A204.1 (cell line): ENCODE measurements at regions not wholly inside any gene's neighbourhood (a gene's known extent, or its start where the extent isn't known, plus 50 kb on each side); places are given as distances from the start of the nearest gene placed in this dataset.

ENCODE experiments used
- FAIRE-seq: peaks from 2 replicates; lab custom pipeline; 2012; peaks lifted over from hg19 to GRCh38; lab: Jason Lieb, UNC

DNA sequence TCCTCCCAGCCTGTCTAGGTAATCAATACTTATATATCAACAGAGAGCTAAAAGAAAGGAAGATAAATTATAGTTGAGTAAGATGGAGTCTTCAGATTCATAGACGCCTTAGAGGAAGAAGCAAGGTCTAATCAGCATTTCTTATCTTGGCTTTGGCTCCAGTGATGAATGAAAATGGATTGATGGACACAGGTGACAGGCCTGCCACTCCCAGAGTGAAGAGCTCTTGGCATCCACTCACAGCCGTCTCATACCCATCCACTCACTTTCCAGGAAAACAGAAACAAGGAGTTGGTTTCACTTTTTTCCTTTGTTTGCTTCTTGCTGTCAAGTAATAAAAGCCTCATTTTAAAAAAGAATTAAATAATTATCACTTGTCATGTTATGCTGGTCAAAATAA lies 168.2 kb downstream of the MFSD1 start:
- FAIRE-seq = no peak

DNA sequence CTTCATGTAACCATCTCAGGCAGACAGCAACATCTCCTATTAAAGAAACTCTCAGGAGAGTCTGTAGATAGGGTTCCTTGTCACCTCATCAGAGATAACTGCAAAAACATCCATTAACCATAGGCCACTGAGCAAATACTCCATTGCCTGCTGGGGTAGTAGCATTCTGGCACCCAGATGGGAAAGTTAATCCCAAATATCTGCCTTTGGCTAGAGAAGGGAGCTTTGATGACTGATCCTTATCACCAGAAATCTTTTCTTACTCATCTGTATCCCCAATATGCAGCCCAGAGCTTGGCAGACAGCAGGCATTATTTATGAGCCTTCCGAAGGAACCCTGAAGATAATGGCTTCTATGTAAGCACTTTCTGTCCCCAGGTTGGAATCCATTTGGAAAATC lies 173.1 kb downstream of the MFSD1 start:
- FAIRE-seq = no peak

DNA sequence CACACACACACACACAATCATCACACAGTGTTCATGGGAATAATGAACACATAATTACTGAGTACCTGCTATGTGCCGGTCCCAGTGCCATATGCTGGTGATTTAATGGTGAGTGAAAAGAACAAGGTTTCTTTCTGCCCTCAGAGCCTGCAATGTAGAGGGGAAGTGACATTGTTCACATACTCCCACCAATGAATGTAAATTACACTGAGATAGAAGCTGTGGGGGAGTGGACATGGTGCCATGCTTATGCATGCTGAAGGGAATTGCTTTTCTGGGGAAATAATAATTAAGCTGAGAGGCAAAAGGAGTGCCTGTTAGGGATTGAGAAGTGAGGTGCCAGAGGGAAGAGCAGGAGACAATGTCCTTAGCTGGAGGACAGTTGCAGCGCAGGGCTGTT lies 175.1 kb downstream of the MFSD1 start:
- no peak for FAIRE-seq

DNA sequence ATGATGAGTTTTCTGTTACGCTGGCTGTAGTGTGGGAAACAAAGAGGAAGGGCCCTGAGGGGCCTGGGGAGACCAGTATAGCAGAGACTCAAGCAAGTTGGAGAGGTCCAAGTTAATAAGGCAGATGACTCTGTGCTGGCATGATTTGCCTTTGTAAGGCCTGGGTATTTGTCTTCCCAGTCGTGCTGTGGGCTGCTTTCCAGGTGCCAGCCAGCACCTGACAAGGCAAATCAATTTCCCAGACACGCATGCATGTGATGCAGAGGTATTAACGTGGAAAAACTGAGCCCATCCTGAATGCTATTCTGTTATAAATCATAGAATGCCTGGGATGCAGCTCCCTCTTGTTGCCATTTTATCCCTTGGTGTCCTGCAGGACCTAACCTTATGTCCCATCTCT lies 175.6 kb downstream of the MFSD1 start:
- FAIRE-seq = no peak

DNA sequence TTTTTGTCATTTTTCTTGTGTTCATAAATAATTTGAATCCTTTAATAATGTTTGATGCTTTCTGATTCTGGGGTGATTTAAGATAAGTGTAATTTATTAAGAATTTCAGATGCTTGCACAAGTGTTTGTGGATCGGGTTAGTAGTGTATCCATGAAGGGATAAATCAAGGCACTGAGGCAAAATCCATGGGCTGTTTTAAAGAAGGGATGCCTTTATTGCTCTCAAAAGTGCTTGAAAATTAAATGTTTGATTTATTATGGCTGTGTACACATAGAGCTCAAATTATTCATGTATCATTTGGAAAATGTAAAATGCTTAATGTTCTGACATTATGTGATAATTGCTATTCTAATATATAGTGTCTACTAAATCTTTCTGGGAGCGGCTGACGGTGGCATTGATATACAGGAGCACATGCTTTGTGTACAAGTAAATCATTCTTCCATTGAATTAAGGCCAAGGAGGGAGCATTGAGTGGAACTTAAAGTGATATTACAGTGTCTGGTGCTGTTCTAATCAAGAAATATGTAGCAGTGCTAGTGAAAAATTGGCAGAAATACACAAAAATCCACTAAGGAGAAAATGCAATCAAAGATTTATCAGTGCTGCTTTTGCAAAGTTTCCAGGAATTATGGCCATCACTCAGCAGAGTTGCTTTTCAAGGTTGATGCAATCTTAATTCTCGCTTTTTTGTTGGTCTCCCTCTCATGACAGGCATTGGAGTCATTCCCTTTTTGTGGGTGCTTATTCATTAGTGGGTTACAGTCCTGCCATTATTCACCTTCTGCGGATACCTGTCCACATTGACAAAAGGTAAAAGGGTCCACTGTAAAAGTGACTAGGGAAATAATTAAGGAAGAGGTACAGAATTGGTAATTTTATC lies 181.6 kb downstream of the MFSD1 start:
- FAIRE-seq = no peak

DNA sequence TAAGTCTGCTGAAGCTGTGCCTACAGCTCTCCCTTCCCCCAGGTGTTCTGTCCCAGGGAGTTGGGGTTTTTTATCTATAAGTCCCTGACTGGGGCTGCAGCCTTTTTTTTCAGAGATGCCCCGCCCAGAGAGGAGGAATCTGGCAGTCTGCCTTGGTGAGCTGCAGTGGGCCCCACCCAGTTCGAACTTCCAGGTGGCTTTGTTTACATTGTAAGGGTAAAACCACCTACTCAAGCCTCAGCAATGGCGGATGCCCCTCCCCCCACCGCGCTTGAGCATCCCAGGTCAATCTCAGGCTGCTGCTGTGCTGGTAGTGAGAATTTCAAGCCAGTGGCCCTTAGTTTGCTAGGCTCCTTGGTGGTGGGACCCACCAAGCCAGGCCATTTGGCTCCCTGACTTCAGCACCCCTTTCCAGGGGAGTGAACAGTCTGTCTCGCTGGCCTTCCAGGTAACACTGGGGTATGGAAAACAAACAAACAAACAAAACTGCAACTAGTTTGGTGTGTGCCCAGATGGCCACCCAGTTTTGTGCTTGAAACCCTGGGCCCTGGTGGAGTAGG lies 189.4 kb downstream of the MFSD1 start:
- no peak for FAIRE-seq

DNA sequence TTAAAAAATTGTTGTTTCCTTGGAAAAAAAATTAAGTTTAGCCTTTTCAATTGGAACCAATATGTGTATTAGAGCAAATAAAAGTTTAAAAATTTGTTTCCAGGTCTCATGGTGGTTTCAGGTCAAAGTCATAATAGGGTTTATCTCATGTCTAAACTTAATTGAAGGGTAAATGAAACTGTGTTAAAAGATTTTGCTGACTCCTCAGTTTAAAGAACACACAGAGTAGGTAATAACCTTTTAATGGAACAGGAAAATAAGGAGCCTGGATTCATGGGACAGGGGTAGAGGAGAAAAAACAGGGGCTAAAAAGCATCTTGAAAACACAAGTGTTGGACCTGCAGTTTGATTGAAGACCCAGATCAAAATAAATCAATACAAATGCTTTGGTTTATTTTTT lies 190.6 kb downstream of the MFSD1 start:
- no peak for FAIRE-seq

DNA sequence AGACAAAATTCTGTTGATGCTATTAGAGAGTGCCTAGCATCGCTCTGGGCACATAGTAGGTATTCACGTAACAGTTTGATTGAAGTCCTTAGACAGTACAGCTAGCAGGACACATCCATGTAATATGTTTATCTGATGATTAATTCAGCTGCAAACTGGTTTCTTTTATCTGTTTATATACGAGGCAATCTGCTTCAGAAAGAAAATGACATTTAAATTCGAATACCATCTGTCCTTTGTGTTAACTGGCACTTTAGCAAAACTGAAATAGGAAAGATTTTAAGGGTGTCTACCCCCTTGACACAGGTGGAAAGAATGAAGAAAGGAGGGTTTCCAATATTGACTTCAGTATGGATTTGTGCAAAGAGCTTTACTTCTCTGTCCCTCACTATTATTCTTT lies 192.5 kb downstream of the MFSD1 start:
- no peak for FAIRE-seq

DNA sequence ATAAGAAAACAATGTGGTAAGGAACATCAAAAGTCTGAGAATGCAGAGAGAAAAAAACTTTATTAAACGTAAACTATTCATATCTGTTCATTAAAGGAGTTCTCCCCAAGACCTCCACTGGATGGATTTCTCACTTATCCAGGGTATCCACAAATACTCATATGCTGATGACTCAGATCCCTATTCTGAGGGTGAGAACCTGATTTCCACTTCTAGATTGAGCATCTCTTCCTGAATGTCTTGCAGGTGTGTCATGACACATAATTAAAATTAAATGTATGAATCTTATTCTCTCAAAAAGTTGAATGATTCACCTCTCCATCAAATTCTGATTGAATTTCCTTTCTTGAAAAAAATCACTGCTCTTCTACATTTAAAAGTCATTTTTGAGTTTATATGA lies 199.9 kb downstream of the MFSD1 start:
- no peak for FAIRE-seq

DNA sequence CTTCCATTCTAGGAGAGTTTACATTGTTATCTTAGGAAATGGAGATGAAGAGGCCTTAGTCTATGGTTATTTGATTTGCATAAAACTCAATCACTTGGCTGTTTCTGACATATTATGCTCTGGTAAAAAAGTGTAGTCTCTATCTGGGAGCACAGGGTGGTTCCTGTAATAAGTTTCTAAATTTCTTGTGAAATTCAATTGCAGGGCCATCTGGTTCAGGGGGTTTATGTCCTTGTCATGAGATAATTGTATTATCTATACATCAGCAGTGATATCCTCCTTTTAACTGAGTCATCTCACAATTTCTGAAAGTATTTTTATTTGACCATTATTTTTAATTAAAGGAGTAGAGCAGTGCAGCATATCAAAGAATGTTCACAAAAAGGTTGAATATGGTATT lies 203.3 kb downstream of the MFSD1 start:
- no peak for FAIRE-seq

DNA sequence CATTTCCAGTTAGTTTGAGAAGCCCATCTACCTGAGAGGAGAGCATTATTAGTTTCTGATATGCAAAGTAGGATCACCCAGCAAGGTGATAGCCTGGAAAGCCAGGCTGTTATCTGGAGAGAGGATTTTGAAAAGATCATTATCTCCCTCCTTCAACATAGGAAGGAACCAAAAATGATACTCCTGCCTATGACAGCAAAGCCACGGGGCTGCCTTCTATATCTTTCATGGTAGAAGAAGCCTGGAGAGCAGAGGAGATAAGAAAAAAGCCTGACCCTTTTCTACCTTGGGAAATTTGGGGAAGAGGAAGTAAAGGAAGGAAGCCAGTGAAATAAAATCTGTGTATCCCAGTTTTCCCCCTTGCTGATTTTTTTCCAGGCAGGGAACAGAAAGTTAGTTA lies 205.5 kb downstream of the MFSD1 start:
- FAIRE-seq = no peak

DNA sequence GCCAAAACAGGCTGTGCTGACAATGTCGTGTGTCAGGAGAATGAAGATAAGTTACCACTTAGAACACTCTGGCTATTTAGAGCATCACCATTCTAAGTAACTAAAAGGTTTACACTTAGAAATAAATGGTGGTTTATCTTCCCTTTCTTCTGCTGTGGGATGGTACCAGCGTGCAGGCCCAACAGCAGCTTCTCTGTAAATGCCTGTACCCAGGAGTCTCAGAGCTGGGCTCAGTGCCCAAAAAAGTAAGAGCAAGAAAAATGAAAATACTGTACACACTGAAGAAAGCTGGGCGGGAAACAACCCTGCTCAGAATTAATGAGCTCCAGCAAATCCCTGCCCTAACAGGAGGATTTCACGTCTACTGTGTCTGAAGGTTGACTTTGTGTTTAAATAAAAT lies 206.5 kb downstream of the MFSD1 start:
- no peak for FAIRE-seq

DNA sequence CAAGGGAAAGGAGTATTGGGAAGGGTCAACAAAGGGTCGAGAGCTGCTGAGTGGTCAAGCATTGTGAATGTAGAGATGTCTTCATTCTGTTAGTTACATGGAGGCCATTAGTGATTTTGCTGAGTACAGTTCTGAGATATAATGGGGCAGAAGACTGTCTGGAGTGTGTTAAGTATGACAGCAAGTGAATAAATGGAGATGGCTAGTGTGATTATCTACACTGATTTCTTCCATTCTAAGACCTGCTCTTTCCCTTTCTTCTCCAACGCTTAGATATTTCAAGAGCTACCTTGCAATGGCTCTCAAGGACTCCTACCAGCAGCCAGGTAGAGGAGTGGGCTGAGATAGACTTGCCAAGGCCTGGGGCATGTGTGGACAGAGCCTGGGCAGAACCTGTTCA lies 216.5 kb downstream of the MFSD1 start:
- no peak for FAIRE-seq

DNA sequence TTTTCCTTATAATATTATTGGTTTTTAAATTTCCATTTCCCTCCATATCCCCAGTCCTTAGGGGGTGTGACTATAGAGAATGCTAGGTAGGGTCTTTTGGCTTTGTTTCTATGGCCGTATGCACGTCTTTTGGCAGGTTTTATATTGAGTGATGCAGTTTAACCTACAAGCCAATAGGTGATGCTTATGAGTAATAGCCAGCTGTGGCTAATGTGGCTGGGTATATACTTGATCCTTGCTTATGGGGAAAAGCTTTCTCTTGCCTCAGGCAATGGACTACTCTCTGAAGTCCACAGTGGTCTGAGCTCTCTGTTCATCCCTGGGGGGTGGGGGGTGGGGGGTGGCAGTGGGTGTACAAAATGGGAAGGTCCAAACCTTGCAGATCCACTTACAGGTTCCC lies 223.9 kb downstream of the MFSD1 start:
- no peak for FAIRE-seq

DNA sequence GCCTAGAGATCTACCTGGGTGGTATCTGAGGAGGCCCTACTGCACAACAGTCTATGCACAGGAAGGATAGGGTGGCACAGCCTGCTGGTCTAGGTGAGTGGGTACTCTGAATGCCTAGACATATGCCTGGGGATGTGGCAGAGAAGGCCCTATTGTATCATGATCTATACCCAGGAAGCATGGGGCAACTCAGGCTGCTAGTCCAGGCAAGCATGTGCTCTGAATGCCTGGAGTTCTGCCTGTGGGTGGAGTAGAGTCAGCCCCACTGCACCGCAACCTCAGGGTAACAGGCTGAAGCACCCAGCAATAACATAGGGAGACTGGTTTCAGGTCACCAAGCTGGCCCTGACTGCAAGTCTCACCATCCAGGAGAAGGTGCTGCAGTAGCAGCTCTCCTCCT lies 224.7 kb downstream of the MFSD1 start:
- no peak for FAIRE-seq

DNA sequence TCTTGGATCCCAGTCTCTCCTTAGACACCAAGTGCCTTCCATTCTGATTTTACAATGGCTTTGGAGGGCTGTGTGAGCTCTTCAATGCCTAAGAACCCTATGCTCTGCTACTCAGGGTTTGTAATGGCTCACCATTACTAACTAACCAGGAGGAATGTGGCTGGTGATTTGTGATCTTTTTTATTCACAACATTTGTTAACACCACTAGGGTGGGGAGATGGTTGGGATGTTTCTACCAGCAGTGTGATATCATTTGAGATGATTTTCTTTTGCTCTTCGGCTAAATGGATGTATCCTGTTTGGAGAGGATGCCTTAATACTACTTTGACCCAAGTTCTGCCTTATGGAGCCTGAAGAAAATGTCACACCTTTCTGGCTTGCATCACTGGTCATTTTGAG lies 226.9 kb downstream of the MFSD1 start:
- FAIRE-seq = no peak

DNA sequence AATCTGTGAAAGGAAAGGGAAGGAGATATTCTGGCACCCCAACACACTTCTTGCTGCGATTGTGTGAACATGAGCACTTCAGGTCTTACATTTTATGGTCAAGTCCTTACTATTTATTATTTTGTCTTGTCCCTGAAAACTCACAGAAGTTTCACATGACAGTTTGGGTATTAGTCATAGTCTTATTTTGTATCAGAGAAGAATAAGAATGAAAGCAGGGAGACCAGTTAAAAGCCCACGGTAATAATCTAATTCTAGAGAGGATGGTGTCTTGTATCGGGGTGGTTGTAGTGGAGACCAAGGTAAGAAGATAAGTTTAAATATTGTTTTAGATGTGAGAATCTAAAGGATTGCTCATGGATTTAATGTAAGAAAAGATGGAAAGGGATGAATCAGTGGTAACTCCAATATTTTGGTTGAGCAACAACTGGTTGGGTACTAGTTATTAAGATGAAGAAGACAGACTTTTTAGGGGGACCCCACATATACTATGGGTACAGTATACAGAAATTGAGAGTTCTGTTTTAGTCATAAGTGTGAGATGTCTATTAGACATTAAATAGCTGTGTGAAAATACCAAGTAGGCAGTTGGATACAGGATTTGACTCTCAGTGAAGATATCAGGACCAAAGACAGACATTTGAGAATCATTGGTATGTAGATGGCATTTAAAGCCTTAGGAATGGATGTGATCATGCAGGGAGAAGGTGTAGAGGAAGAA lies 227.6 kb downstream of the MFSD1 start:
- no peak for FAIRE-seq

DNA sequence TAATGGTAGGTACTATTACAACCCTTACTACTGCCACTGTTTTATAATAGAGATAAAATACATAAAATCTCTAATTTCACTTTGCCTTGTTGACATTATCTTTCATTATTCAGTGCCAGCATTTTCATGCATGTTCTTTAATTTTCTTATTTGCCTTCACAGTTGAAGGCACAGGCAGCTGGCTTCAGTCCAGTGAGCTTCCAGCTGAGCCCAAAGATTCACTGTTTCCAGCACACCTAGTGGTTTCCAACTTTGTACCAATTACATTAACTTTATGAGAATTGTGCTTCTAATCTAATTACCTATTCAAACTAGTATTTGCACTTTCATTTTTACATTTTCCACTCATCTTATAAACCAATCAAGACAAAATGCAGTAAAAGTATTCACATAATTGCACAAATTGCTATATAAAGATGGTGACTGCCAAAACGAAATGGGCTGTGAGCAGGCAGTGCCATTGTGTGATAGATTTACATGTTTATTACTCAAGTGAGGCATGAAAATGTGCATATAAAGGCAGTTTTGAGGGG lies 228.3 kb downstream of the MFSD1 start:
- no peak for FAIRE-seq

DNA sequence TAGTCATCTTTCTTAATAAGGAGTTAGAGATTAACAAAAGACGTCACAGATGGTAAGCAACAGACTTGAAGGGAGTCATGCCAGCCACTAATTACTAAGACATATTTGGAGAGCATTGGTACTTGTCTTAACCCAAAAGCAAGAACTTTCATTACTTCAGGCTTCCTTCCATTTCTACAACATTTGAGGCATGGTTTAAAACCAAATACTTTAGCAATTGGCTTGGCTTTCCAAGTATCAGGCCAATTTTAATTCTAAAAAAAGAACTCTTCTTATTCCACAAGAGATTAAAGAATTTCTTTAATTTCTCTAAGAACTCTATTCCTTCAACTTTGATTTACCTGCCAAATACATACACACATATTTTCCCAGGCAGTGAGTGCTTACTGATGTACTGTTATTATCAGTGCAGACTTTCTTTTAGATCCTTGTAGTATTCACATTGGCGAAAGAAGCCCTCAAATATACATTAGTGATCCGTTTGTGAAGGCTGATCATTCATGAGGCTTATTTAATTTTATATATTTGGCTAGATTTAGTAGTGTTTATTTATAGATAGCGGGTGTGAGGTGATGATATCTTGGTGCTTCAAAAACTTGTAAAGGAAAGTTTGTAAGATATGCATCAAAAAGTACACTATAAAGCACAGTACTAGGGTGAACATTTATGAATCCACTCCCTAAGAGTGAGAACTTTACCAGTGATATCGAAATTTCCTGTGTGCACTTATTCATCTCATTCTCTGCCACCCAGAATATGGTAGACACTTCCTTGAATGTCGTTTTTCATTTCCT lies 229.2 kb downstream of the MFSD1 start:
- FAIRE-seq = no peak

DNA sequence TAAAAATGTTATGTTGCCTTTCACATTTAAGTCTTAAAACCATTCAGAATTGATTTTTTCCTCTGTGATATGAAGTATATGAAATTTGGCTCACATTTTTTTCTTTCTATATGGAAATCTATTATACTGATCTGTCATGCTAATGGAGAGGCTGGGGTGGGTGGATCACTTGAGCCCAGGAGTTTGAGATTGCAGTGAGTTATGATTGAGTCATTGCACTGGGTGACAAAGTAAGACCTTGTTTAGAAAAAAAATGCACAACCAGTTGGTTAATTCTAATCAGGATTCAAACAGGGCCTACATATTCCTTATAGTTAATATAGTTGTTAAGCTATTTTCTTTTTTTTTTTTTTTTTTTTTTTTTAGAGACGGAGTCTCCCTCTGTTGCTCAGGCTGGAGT lies 230.5 kb downstream of the MFSD1 start:
- FAIRE-seq = no peak

DNA sequence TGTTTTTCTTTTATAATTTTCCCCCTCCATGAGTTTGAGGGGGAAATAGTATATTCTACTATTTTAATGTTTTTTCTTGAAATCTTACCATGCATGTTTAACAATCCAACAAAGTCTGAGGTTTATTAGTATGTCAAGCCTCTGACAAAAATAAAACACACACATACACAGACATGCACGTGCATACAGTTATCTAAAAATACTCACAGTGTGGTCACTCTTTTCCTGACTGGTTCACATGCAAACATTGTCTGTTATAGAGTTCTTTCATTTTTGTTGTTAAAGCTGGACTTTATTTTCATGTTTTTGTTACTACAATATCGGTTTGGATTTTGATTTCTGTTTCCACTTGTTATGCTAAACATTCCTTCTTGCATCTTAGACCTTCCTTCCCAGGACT lies 236.6 kb downstream of the MFSD1 start:
- no peak for FAIRE-seq

DNA sequence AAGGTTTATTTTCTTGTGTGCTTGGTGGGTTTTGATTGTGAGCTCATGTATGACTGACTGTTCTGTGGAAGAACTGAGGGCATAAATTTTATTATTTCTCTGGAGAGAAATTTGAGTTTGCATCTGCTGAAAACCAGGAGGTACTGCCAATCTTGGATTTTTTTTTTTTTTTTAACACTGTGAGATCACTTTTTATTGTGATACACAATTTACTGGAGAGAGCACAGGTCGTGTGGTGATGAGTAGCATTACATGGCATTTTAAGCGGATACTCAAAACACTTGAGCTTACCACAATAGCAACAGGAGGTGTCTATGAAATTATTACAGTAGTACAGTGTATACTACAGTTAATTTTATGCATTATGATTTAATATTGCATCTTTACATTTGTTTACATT lies 237.4 kb downstream of the MFSD1 start:
- FAIRE-seq = no peak
